GM21360 (cell line): ENCODE measurements at regions not wholly inside any gene's neighbourhood (a gene's known extent, or its start where the extent isn't known, plus 50 kb on each side); places are given as distances from the start of the nearest gene placed in this dataset.

Experiments used
- ATAC-seq: cut with Tn5 transposase; IDR thresholded peaks from one replicate; pipeline ENCODE4 v1.9.1; 2021; ENCODE audit warnings: mild to moderate bottlenecking, moderate library complexity; ENCODE audit not compliant: unreplicated experiment

- ATAC-seq = no peak
Observed at GRCh38 chr3:55343486-55344357, 143.4 kb downstream of the WNT5A start.

- no peak for ATAC-seq
Observed at GRCh38 chr3:55341502-55342031, 145.5 kb downstream of the WNT5A start.

GRCh38 chr3:55339819-55340218 lies 147.3 kb downstream of the WNT5A start:
- no peak for ATAC-seq

GRCh38 chr3:55339390-55339789 lies 147.7 kb downstream of the WNT5A start:
- no peak for ATAC-seq

DNA sequence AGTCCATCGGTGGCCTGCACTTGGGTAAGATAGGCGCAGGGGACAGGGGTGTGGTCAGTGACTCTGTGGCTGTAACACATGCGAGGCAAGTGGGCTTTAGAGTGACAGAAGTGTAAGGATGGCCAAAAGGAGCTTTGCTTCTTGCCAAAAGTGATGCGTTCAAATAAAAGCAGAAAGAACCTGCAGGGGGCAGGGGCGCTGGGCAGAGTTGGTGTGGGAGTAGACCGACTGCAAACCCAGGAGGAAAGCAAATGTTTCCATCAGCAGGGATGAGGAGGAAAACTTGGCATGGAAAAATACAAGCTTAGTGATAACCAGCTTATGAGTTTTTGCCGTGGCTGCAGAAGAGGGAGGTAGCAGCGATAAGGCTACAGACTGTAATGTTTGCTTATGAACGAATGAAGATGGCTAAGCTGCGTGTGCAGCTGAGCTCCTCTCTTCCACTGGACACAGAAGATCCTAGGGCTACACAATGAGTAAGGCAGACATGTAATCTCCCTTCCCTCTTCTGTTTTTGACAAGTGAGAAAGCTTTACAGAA lies 149.4 kb downstream of the WNT5A start:
- ATAC-seq = no peak

DNA sequence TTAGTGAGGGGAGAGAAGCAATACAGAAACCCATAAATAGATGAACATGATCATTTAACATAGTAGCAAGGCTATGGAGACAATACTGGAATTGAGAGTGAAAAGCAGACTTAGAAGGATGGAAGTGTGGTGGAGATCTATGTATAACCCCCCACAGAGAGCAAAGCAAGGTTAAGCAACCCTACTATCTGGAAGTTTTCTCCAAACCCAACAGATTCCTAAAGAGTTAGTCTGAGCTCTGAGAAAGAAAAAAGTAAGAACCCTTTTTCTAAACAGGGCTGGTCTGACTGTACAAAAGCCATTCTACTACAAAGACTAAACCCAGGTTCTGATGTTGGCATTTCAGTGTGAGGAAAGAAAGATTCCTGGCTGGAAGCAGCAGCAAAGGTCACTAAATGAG lies 153.2 kb downstream of the WNT5A start:
- no peak for ATAC-seq

DNA sequence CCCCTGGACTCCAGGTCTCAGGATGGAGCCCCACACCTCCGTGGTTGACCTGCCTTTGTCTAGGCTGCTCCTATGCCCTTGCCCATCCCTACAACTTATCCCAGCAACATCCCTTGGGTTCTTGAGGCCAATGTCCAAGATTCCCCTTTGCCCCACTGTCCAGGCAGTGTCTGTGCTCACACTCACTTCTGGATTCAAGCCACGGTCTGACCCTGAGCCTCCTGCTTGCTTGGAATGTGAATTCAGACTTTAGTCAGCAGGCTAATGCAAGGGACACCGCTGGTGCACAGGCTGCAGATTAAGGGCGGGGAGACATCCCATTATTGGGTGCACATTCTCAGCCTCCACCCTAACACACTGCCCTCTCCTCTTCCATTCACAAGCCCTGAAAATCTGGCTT lies 154.1 kb downstream of the WNT5A start:
- ATAC-seq = no peak

- ATAC-seq = no peak
Observed at GRCh38 chr3:55332176-55332575, 154.9 kb downstream of the WNT5A start.

DNA sequence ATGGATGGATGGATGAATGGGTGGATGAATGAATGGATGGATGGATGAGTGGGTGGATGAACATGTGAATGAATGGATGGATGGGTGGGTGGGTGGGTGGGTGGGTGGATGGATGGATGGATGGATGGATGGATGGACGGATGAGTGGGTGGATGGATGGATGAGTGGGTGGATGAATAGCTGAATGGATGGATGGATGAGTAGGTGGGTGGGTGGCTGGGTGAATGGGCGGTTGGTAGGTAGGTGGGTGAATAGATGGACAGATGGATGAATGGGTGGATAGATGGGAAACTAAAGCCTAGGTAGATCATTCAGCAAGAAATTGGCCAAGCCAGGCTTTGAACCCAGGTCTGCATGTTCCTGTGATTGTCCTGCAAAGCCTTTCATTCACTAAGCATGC lies 155.6 kb downstream of the WNT5A start:
- no peak for ATAC-seq

GRCh38 chr3:55330756-55331155 lies 156.3 kb downstream of the WNT5A start:
- no peak for ATAC-seq

- no peak for ATAC-seq
Observed at GRCh38 chr3:55330355-55330754, 156.8 kb downstream of the WNT5A start.

DNA sequence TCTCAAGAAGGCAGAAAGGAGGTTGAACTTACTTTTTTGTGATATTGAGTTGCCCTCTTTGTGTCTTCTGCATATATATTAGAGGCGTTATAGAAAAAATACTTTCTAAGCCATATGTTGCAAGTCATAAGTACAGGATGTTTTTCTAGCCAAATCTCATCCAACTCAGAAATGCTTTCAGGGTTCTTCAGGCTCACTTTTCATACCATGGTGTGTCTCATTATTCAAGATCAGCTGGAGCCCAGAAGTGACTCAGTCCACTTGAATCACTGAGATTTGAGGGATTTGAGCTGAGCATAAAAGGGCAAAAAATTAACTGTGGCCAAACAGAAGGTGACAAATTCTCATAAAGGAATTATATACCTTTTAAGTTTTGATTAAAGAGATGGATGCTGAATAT lies 157.3 kb downstream of the WNT5A start:
- no peak for ATAC-seq

- no peak for ATAC-seq
Observed at GRCh38 chr3:55327131-55327920, 159.8 kb downstream of the WNT5A start.

- no peak for ATAC-seq
Observed at GRCh38 chr3:55322638-55323037, 164.5 kb downstream of the WNT5A start.

DNA sequence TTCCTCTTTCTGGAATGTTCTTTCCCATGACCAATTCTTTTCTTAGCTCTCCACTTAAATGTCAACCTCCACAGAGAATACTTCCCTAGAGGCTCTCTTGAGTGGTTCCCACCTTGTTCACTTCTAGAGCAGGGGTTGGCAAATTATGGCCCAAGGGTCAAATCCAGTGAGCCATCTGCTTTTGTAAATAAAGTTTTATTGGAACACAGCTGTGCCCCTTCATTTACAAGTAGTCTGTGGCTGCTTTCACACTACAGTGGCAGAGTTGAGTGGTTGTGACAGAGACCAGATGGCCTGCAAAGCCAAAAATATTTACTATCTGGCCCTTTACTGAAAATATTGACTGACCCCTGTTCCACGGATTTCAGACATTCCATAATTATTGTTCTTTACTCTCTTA lies 166.2 kb downstream of the WNT5A start:
- ATAC-seq = no peak

DNA sequence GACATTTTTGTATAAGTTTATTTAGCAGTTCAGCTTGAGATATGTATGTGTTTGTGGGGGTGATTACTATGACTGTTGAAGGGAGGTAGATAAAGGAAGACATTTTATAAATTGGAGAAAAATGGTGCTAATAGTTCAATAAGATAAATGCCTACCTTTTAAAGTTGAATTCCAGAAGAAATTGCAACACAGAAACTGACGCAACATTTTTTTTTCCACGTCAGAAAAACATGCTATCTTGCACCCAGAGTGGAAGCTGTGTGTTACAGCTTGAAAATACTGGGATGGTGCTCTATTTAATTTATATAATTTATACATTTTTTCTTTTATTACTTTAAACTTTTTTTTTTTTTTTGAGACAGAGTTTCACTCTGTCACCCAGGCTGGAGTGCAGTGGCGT lies 171.7 kb downstream of the WNT5A start:
- no peak for ATAC-seq

- ATAC-seq = no peak
Observed at GRCh38 chr3:55313666-55314065, 173.4 kb downstream of the WNT5A start.

GRCh38 chr3:55309336-55309735 lies 177.8 kb downstream of the WNT5A start:
- no peak for ATAC-seq

GRCh38 chr3:55307622-55308021 lies 179.5 kb downstream of the WNT5A start:
- no peak for ATAC-seq

DNA sequence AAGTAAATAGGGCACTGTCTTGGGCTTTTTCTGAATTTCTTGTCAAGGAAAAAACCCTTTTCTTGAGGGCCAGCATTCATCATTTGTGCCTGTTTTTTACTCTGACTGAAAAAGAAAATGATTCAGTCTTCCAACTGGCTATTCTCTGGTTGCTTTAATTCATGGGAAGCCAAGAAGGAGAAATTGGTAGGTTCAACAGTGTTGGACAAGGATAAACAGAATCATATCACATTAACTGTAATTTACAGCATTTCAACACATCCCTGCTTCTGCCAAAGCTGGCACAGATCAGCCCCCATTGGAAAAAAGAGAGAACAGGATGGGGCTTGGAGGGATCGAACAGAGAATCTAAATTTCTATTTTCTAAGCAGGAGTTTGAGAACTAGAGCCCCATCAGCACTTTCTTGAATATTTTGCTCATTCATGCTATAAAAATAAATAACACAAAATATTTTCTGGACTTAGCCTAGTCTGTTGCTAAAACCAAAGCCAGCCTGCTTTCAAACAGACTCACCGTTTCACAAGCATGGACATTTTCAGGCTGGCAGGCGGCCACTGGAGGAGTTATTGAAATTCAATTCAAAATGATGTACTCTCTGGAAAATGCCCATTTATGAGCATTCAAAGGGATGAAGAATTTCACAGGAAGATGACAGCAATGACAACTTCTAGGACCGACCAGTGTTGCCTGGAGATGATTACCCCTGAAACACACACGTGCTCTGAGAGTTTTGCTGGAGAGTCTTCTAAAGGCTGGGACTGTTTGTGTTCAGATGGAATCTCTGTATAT lies 181.2 kb downstream of the WNT5A start:
- no peak for ATAC-seq

DNA sequence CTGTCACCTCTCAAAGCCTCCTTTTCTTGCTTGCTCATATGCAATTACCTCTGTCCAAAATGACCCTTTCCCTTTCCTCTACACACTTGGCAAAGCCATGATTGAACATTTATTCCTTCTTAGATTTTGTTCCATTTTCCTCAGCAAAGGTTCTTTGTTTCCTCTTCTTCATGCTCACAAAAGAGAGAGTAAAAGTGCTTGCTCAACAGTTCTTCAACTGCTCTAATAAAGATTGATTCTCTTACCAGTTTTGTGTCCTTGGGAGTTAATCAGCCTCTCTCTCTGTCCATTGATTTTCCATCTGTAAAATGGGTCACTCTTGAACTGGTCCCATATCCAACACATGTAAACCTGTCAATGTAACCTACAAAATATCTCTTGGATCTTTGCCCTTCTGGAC lies 186.4 kb downstream of the WNT5A start:
- ATAC-seq = no peak
